ENCODE measurements at regions not wholly inside any gene's neighbourhood (a gene's known extent, or its start where the extent isn't known, plus 50 kb on each side); places are given as distances from the start of the nearest gene placed in this dataset.

DNA sequence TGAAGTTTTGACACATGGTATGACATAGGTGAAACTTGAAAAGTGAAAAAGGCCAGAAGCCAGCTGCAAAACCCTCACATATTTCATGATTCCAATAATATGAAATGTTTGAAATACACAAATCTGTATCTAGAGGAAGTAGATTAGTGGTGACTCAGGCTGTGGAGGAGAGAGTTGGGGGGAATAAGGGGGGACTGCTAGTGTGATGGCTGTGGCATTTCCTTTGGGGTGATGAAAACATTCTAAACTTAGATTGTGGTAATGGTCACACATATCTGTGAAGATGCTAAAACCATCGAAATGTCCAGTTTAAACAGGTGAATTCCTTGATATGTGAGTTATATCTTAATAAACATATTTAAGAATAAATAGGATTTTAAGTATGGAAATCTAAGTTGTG, 343.5 kb upstream of the SFRP2 start:
- Histone ChIP-seq H3K27me3 (no peaks in the 10 kb centered on the region), H3K4me1 (no peaks in the 10 kb centered on the region), H3K36me3 (no peaks in the 10 kb centered on the region), H3K4me3 (no peak overlapping the region), H3K27ac (replicated peaks in 1 of 4) (no peak overlapping the region), H3K9me3 (peaks cover 0 to 2% (median 0%) of the 10 kb centered on the region in 4 donors)
- no peak for DNase-seq (ENCODE audit: extremely low spot score)
- TF ChIP-seq, protein P1, sequence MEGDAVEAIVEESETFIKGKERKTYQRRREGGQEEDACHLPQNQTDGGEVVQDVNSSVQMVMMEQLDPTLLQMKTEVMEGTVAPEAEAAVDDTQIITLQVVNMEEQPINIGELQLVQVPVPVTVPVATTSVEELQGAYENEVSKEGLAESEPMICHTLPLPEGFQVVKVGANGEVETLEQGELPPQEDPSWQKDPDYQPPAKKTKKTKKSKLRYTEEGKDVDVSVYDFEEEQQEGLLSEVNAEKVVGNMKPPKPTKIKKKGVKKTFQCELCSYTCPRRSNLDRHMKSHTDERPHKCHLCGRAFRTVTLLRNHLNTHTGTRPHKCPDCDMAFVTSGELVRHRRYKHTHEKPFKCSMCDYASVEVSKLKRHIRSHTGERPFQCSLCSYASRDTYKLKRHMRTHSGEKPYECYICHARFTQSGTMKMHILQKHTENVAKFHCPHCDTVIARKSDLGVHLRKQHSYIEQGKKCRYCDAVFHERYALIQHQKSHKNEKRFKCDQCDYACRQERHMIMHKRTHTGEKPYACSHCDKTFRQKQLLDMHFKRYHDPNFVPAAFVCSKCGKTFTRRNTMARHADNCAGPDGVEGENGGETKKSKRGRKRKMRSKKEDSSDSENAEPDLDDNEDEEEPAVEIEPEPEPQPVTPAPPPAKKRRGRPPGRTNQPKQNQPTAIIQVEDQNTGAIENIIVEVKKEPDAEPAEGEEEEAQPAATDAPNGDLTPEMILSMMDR (IDR thresholded peaks at IDR 0.05), result no peak
- TF ChIP-seq POLR2A (IDR thresholded peaks at IDR 0.05; ENCODE audit: low read depth) (no peak), EP300 (IDR thresholded peaks at IDR 0.05) (no peak), POLR2AphosphoS5 (IDR thresholded peaks at IDR 0.05) (no peak)
- intact Hi-C loops (cut with DNase I), result no loop called here
- 91% methylated on average over 1 of the region's 1 CpG for WGBS

DNA sequence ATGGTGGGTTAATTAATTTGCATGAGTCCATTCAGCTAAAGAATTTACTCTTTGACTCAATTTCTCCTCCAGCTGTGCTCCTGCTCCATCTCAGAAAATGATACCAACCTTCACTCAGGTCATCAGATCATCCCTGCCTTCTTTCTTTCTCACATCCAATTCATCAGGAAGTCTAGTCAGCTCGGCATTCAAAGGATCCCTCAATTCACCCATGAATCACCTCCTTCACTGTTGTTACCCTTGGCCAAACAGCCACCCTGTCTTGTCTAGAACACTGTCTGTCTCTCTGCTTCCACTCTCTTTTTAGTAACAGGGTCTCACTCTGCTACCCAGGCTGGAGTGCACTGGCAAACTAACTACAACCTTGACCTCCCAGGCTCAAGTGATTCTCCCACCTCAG, 337.4 kb upstream of the SFRP2 start:
- intact Hi-C loops (cut with DNase I), result no loop called here
- Histone ChIP-seq H3K4me1 (no peaks in the 10 kb centered on the region), H3K9me3 (peaks cover 0 to 10% (median 0%) of the 10 kb centered on the region in 4 donors), H3K4me3 (no peak overlapping the region), H3K27me3 (no peaks in the 10 kb centered on the region), H3K36me3 (no peaks in the 10 kb centered on the region), H3K27ac (replicated peaks in 1 of 4) (no peak overlapping the region)
- WGBS, result 79% methylated on average over 1 of the region's 1 CpG
- DNase-seq (ENCODE audit: extremely low spot score), result no peak
- no peak for TF ChIP-seq POLR2A (IDR thresholded peaks at IDR 0.05; ENCODE audit: low read depth)

DNA sequence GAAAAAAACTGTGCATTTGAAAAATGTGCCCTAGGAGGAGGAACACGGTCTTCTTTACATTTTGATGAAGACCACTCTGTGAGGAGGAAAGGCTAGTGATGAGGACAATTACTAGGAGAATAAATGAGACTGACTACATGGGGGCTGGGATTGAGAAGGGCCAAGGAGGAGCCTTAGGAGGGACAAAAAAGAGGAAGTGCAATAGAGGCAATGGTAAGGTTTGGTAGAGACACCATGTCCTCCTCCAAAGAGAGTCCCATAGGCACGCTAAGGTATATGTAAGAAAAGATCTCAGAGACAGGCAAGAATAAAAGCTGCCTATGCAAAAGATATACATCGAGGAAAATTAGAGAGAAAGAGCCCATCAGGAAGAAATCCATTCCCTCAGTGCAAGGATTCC, 336.5 kb upstream of the SFRP2 start:
- WGBS, result 95% methylated on average over 3 of the region's 3 CpGs
- no peaks in the 10 kb centered on the region for H3K27me3 ChIP-seq
- intact Hi-C loops (cut with DNase I), result no loop called here

GRCh38 chr4:154124539-154125255, 335.8 kb upstream of the SFRP2 start:
- H3K4me3 ChIP-seq, result no peak overlapping the region
- H3K9me3 ChIP-seq, result peaks cover 0 to 10% (median 0%) of the 10 kb centered on the region in 4 donors
- no peak for DNase-seq (ENCODE audit: extremely low spot score)
- TF ChIP-seq, protein P1 (IDR thresholded peaks at IDR 0.05), result no peak
- TF ChIP-seq POLR2A (IDR thresholded peaks at IDR 0.05; ENCODE audit: low read depth) (no peak), POLR2AphosphoS5 (IDR thresholded peaks at IDR 0.05) (no peak), EP300 (IDR thresholded peaks at IDR 0.05) (no peak)
- no peak overlapping the region for H3K27ac ChIP-seq (replicated peaks in 1 of 4)
- WGBS, result 62% methylated on average over 4 of the region's 4 CpGs
- intact Hi-C loops (cut with DNase I), result no loop called here
- no peaks in the 10 kb centered on the region for H3K27me3 ChIP-seq
- H3K36me3 ChIP-seq, result no peaks in the 10 kb centered on the region
- H3K4me1 ChIP-seq, result no peaks in the 10 kb centered on the region

More for the DNA sequence above, 336.5 kb upstream of the SFRP2 start:
- H3K4me1 ChIP-seq, result no peaks in the 10 kb centered on the region
- no peaks in the 10 kb centered on the region for H3K36me3 ChIP-seq
- peaks cover 0 to 10% (median 0%) of the 10 kb centered on the region in 4 donors for H3K9me3 ChIP-seq
- no peak for TF ChIP-seq POLR2A (IDR thresholded peaks at IDR 0.05; ENCODE audit: low read depth)
- no peak for TF ChIP-seq EP300 (IDR thresholded peaks at IDR 0.05)
- no peak for TF ChIP-seq POLR2AphosphoS5 (IDR thresholded peaks at IDR 0.05)
- TF ChIP-seq, protein P1 (IDR thresholded peaks at IDR 0.05), result no peak
- no peak for DNase-seq (ENCODE audit: extremely low spot score)
- no peak overlapping the region for H3K4me3 ChIP-seq
- no peak overlapping the region for H3K27ac ChIP-seq (replicated peaks in 1 of 4)

GRCh38 chr4:154123897-154124296, 335.0 kb upstream of the SFRP2 start:
- 89% methylated on average over 3 of the region's 3 CpGs for WGBS
- H3K27me3 ChIP-seq, result no peaks in the 10 kb centered on the region
- H3K9me3 ChIP-seq, result peaks cover 0 to 10% (median 0%) of the 10 kb centered on the region in 4 donors
- no peak for DNase-seq (ENCODE audit: extremely low spot score)
- H3K36me3 ChIP-seq, result no peaks in the 10 kb centered on the region
- H3K4me3 ChIP-seq, result no peak overlapping the region
- H3K27ac ChIP-seq (replicated peaks in 1 of 4), result no peak overlapping the region
- intact Hi-C loops (cut with DNase I), result no loop called here
- no peak for TF ChIP-seq POLR2AphosphoS5 (IDR thresholded peaks at IDR 0.05)
- TF ChIP-seq EP300 (IDR thresholded peaks at IDR 0.05), result no peak
- no peak for TF ChIP-seq POLR2A (IDR thresholded peaks at IDR 0.05; ENCODE audit: low read depth)
- TF ChIP-seq, protein P1 (IDR thresholded peaks at IDR 0.05), result no peak
- no peaks in the 10 kb centered on the region for H3K4me1 ChIP-seq
